ENCODE measurements at regions not wholly inside any gene's neighbourhood (a gene's known extent, or its start where the extent isn't known, plus 50 kb on each side); places are given as distances from the start of the nearest gene placed in this dataset.

DNA sequence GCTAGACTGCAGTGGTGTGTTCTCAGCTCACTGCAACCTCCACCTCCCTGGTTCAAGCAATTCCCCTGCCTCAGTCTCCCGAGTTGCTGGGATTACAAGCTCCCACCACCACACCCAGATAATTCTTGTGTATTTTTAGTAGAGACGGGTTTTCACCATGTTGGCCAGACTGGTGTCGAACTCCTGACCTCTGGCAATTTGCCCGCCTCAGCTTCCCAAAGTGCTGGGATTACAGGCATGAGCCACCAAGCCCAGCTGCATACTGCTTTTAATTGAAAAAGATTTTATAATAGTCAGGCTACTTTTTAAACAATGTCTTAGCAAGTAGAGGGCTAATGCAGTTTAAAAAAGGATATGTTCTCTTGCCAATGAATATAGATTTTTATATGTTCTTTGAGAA is 668.9 kb downstream of the SLC6A15 start:
- Histone ChIP-seq H3K9me3 (replicated peaks) (no peaks in the 10 kb centered on the region), H3K36me3 (no peaks in the 10 kb centered on the region), H3K27ac (no peak overlapping the region), H3K4me1 (no peaks in the 10 kb centered on the region), H3K4me3 (no peak overlapping the region), H3K27me3 (no peaks in the 10 kb centered on the region)
- no peak for DNase-seq

- H3K9me3 ChIP-seq (replicated peaks) = no peaks in the 10 kb centered on the region
- DNase-seq = no peak
- H3K27ac ChIP-seq = no peak overlapping the region
- H3K4me1 ChIP-seq = no peaks in the 10 kb centered on the region
- H3K36me3 ChIP-seq = no peaks in the 10 kb centered on the region
- H3K27me3 ChIP-seq = no peaks in the 10 kb centered on the region
- H3K4me3 ChIP-seq = no peak overlapping the region
Measured at GRCh38 chr12:84222841-84223240, 689.8 kb downstream of the SLC6A15 start.

- Histone ChIP-seq H3K27ac (no peak overlapping the region), H3K36me3 (no peaks in the 10 kb centered on the region), H3K4me1 (no peaks in the 10 kb centered on the region), H3K9me3 (replicated peaks) (no peaks in the 10 kb centered on the region), H3K27me3 (no peaks in the 10 kb centered on the region), H3K4me3 (no peak overlapping the region)
- no peak for DNase-seq
Measured at GRCh38 chr12:84218406-84218805, 694.2 kb downstream of the SLC6A15 start.

DNA sequence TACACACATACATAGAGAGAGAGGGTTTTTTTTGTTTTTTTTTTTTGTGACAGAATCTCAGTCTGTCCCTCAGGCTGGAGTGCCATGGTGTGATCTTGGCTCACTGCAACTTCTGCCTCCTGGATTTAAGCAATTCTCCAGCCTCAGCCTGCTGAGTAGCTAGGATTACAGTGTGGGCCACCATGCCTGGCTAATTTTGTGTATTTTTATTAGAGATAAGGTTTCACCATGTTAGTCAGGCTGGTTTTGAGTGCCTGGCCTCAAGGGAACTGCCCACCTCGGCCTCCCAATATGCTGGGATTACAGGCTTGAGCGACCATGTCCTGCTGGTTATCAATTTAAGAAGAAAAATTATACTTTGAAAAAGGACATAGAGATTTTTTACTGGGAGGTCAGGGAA is 710.6 kb downstream of the SLC6A15 start:
- Histone ChIP-seq H3K27me3 (no peaks in the 10 kb centered on the region), H3K9me3 (replicated peaks) (no peaks in the 10 kb centered on the region), H3K27ac (peak overlapping the region; percentile 57), H3K4me1 (peaks cover 6% of the 10 kb centered on the region; the same call in 1 of the 2 replicates), H3K4me3 (peak overlapping the region; percentile 19; the same call in 1 of the 2 replicates), H3K36me3 (no peaks in the 10 kb centered on the region)
- peak; percentile 63 to 77 for DNase-seq

GRCh38 chr12:84198294-84198946 is 714.2 kb downstream of the SLC6A15 start:
- H3K9me3 ChIP-seq (replicated peaks) = no peaks in the 10 kb centered on the region
- H3K4me3 ChIP-seq = no peak overlapping the region
- H3K27me3 ChIP-seq = no peaks in the 10 kb centered on the region

GRCh38 chr12:84191779-84192178 is 720.8 kb downstream of the SLC6A15 start:
- H3K27me3 ChIP-seq = no peaks in the 10 kb centered on the region
- no peaks in the 10 kb centered on the region for H3K36me3 ChIP-seq
- DNase-seq = no peak
- no peaks in the 10 kb centered on the region for H3K9me3 ChIP-seq (replicated peaks)
- H3K4me1 ChIP-seq = no peaks in the 10 kb centered on the region
- no peak overlapping the region for H3K27ac ChIP-seq
- H3K4me3 ChIP-seq = no peak overlapping the region

More at GRCh38 chr12:84198294-84198946, 714.2 kb downstream of the SLC6A15 start:
- no peak for DNase-seq
- Histone ChIP-seq H3K27ac (no peak overlapping the region), H3K36me3 (no peaks in the 10 kb centered on the region), H3K4me1 (peaks cover 6% of the 10 kb centered on the region; the same call in 1 of the 2 replicates)

- no peak for DNase-seq
Measured at GRCh38 chr12:84186433-84186832, 726.2 kb downstream of the SLC6A15 start.

DNA sequence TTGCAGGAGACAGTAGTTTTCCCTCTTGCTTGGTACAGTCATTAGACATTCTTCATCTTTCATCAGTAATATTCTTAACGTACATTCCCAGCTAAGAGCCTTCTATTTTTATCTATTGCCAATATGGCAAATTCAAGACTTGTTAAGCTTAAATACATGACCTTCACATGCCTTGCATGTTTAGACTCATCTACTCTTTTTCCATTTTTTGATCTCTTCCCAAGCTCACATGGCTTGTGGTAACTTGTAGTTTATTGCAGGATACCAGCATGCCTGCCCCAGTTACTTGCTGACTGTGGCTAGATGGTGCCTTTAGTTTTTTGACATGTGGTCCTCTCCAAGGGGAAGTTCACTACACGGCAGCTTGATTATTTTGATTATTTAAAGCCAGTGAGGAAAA is 729.0 kb downstream of the SLC6A15 start:
- no peak overlapping the region for H3K4me3 ChIP-seq
- no peaks in the 10 kb centered on the region for H3K9me3 ChIP-seq (replicated peaks)
- no peak overlapping the region for H3K27ac ChIP-seq
- H3K27me3 ChIP-seq = no peaks in the 10 kb centered on the region
- H3K36me3 ChIP-seq = no peaks in the 10 kb centered on the region
- no peak for DNase-seq
- no peaks in the 10 kb centered on the region for H3K4me1 ChIP-seq

More at GRCh38 chr12:84186433-84186832, 726.2 kb downstream of the SLC6A15 start:
- Histone ChIP-seq H3K27ac (no peak overlapping the region), H3K4me3 (no peak overlapping the region), H3K4me1 (no peaks in the 10 kb centered on the region), H3K27me3 (no peaks in the 10 kb centered on the region), H3K36me3 (no peaks in the 10 kb centered on the region), H3K9me3 (replicated peaks) (no peaks in the 10 kb centered on the region)

GRCh38 chr12:84174115-84174514 is 738.5 kb downstream of the SLC6A15 start:
- H3K36me3 ChIP-seq = no peaks in the 10 kb centered on the region
- no peak for DNase-seq
- H3K27me3 ChIP-seq = no peaks in the 10 kb centered on the region

DNA sequence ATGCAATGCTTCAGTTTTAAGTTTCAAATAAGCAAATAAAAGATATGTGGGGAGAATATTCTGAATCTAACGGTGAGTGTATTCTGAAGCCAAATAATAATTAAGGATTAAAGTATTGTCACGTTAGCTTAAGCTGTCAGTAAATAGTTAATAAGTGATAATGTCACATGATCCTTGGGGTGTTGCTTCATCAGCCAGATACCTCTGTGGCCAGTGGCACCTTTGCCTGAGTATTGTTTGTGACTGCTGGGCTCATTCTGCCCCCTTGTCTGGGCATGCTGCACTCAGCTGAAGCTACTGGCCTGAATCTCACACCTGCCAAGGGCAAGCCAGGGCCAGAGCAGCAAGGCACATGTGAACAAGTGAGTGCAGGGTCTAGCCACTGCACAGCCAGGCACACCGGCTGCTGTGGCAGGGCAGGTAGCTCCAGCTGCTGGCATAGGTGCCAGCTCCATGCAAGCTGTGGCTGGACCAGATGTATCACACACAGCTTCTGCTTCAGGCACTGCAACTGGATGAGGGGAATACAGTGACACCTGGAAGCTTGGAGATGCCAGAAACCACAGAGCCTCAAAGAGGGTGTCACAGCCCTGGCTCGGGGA is 739.7 kb downstream of the SLC6A15 start:
- Histone ChIP-seq H3K27me3 (no peaks in the 10 kb centered on the region), H3K4me1 (no peaks in the 10 kb centered on the region), H3K27ac (no peak overlapping the region), H3K36me3 (no peaks in the 10 kb centered on the region), H3K9me3 (replicated peaks) (no peaks in the 10 kb centered on the region), H3K4me3 (no peak overlapping the region)
- no peak for DNase-seq

More at GRCh38 chr12:84174115-84174514, 738.5 kb downstream of the SLC6A15 start:
- Histone ChIP-seq H3K4me1 (no peaks in the 10 kb centered on the region), H3K4me3 (no peak overlapping the region), H3K9me3 (replicated peaks) (no peaks in the 10 kb centered on the region), H3K27ac (no peak overlapping the region)

DNA sequence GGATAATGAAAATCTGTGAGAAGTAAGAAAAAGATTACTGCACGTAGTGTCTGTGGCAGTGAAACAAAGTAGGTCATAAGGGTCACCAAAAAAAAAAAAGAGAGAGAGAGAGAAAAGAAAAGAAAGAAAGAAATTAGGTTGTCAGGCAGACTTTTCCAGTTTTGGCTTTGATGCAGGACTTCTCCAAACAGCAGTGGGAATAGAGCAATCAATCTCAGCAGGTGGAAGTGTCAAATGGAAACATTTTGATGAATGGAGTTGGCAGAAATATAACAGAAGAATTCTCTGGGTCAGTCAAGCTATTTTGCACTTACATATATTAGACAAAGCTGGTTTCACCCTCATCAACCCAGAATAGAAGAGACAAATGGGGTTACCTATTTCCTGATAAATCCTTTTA is 745.8 kb downstream of the SLC6A15 start:
- Histone ChIP-seq H3K36me3 (no peaks in the 10 kb centered on the region), H3K27me3 (no peaks in the 10 kb centered on the region), H3K4me1 (no peaks in the 10 kb centered on the region), H3K27ac (no peak overlapping the region), H3K4me3 (no peak overlapping the region), H3K9me3 (replicated peaks) (no peaks in the 10 kb centered on the region)
- DNase-seq = no peak

DNA sequence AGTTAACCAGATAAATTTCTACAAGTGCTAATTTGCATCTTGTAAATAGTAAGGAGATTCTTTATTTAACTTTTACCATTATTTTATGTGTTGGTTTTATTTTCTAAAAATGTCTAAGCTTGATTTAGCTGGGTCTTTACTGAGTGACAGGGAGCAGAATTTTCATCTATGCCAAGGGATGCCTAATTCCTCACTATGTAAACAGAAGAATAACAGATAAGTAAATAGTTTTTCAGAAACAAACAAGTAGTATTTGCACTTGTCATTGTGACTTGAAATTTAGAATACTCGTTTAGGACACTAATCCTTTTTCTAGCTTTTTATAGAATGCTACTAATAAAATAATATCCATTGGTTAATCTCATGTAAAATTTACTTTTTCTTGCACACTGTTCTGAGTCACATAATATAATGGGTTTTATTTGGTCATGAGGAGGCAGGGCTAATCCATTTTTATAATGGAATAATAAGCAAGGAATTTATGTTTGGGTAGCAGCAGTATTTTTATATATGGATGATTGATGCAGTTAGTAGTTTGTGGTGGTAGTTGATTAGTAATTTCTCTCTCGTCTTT is 746.5 kb downstream of the SLC6A15 start:
- Histone ChIP-seq H3K4me3 (no peak overlapping the region), H3K36me3 (no peaks in the 10 kb centered on the region), H3K9me3 (replicated peaks) (no peaks in the 10 kb centered on the region), H3K27ac (no peak overlapping the region), H3K4me1 (no peaks in the 10 kb centered on the region), H3K27me3 (no peaks in the 10 kb centered on the region)
- no peak for DNase-seq

DNA sequence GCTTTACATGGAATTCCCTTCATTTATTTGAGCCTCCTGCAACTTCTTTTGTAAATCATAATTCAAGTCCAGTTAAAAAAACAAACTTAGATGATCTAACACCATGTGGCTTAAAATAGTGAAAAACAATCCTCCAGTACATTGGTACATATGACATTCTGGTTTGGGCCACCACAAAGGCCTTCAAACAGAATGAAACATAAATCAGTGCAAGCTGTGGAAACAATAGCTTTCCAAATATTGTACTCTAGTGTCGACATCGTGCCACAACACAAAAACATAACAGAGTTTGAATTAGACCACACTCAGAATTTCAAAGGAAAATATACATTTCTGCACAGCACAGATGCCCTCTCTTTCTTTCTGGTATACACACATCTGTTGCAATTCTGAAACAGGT is 751.3 kb downstream of the SLC6A15 start:
- DNase-seq = no peak
- no peaks in the 10 kb centered on the region for H3K27me3 ChIP-seq
- H3K9me3 ChIP-seq (replicated peaks) = no peaks in the 10 kb centered on the region
- no peaks in the 10 kb centered on the region for H3K36me3 ChIP-seq
- H3K4me1 ChIP-seq = no peaks in the 10 kb centered on the region
- no peak overlapping the region for H3K27ac ChIP-seq
- H3K4me3 ChIP-seq = no peak overlapping the region

DNA sequence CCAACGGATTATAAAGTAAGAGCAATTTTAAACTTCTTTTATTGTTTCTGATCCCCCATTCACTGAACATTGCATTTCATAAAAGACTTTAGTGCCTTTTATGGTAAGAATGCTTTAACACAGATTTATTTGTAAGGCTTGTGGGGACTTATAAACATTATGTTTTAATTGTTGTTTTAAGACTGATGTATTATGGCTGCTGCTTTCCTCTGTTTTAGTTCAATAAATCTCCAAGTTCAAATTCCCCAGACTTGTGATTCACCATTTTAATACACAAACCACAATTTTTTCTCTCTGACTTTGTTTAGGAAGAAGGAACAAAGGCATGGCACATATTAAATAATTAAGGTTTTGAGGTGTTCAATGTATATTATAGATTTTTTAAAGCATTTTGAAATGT is 753.3 kb downstream of the SLC6A15 start:
- no peak for DNase-seq
- no peaks in the 10 kb centered on the region for H3K9me3 ChIP-seq (replicated peaks)
- no peak overlapping the region for H3K4me3 ChIP-seq
- H3K27me3 ChIP-seq = no peaks in the 10 kb centered on the region
- no peak overlapping the region for H3K27ac ChIP-seq
- no peaks in the 10 kb centered on the region for H3K4me1 ChIP-seq
- H3K36me3 ChIP-seq = no peaks in the 10 kb centered on the region

DNA sequence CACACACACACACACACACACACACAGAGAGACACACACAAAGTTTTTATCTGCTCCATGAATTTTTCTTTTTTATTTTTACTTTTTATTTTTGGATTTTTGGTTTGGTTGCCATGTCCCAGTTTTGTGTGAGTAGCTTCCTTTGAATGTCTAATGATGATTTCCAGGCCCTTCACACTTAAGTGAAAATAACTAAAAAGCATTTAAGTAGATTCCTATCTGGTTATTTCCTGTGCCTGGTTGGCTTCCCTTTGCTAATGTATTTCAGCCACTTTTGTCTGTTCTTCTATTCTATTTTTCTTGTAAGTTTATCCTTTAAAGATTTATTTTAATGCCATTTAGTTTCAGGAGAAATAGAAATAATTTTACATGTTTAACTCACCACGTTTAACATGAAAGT is 755.4 kb downstream of the SLC6A15 start:
- no peaks in the 10 kb centered on the region for H3K4me1 ChIP-seq
- DNase-seq = no peak
- H3K36me3 ChIP-seq = no peaks in the 10 kb centered on the region
- no peaks in the 10 kb centered on the region for H3K9me3 ChIP-seq (replicated peaks)
- no peaks in the 10 kb centered on the region for H3K27me3 ChIP-seq
- no peak overlapping the region for H3K27ac ChIP-seq
- no peak overlapping the region for H3K4me3 ChIP-seq
